HG02981 (cell line): ENCODE measurements at regions not wholly inside any gene's neighbourhood (a gene's known extent, or its start where the extent isn't known, plus 50 kb on each side); places are given as distances from the start of the nearest gene placed in this dataset.
"Not testable (repeated sequence)": the region's sequence is repeated elsewhere in the genome, so short reads cannot be mapped to it uniquely, and the experiment has no call there.

Experiments
- ATAC-seq: cut with Tn5 transposase; IDR thresholded peaks from one replicate; pipeline ENCODE4 v1.9.1; 2021; ENCODE audit warnings: mild to moderate bottlenecking, moderate library complexity; ENCODE audit not compliant: unreplicated experiment

GRCh38 chr12:4822572-4822971, 87.1 kb upstream of the KCNA1 start:
- no peak for ATAC-seq

GRCh38 chr12:4824380-4824779, 85.3 kb upstream of the KCNA1 start:
- no peak for ATAC-seq

GRCh38 chr12:4825011-4825858, 84.5 kb upstream of the KCNA1 start:
- no peak for ATAC-seq

- no peak for ATAC-seq
Measured at GRCh38 chr12:4826909-4827308, 82.8 kb upstream of the KCNA1 start.

GRCh38 chr12:4828176-4828575, 81.5 kb upstream of the KCNA1 start:
- ATAC-seq = no peak

- ATAC-seq = peak; percentile 90
Measured at GRCh38 chr12:4829161-4829792, 80.4 kb upstream of the KCNA1 start.

- ATAC-seq = peak; percentile 6
Measured at GRCh38 chr12:4829793-4830162, 79.9 kb upstream of the KCNA1 start.

GRCh38 chr12:4830556-4831210, 79.0 kb upstream of the KCNA1 start:
- ATAC-seq = no peak

- ATAC-seq = no peak
Measured at GRCh38 chr12:4833053-4833452, 76.7 kb upstream of the KCNA1 start.

- no peak for ATAC-seq
Measured at GRCh38 chr12:4833524-4833923, 76.2 kb upstream of the KCNA1 start.

- not testable (repeated sequence) for ATAC-seq
Measured at GRCh38 chr12:4842401-4842800, 67.3 kb upstream of the KCNA1 start.

- ATAC-seq = no peak
Measured at GRCh38 chr12:4843907-4844306, 65.8 kb upstream of the KCNA1 start.

GRCh38 chr12:4847713-4848112, 62.0 kb upstream of the KCNA1 start:
- no peak for ATAC-seq

GRCh38 chr12:4849115-4849541, 60.6 kb upstream of the KCNA1 start:
- no peak for ATAC-seq

- ATAC-seq = no peak
Measured at GRCh38 chr12:4849795-4850345, 59.8 kb upstream of the KCNA1 start.

GRCh38 chr12:4850857-4851380, 58.8 kb upstream of the KCNA1 start:
- ATAC-seq = no peak

- ATAC-seq = no peak
Measured at GRCh38 chr12:4852308-4852707, 57.4 kb upstream of the KCNA1 start.

GRCh38 chr12:4852911-4853310, 56.8 kb upstream of the KCNA1 start:
- ATAC-seq = no peak

- ATAC-seq = no peak
Measured at GRCh38 chr12:4855121-4855924, 54.4 kb upstream of the KCNA1 start.

GRCh38 chr12:4856596-4856995, 53.1 kb upstream of the KCNA1 start:
- no peak for ATAC-seq
